ENCODE measurements at regions not wholly inside any gene's neighbourhood (a gene's known extent, or its start where the extent isn't known, plus 50 kb on each side); places are given as distances from the start of the nearest gene placed in this dataset.

DNA sequence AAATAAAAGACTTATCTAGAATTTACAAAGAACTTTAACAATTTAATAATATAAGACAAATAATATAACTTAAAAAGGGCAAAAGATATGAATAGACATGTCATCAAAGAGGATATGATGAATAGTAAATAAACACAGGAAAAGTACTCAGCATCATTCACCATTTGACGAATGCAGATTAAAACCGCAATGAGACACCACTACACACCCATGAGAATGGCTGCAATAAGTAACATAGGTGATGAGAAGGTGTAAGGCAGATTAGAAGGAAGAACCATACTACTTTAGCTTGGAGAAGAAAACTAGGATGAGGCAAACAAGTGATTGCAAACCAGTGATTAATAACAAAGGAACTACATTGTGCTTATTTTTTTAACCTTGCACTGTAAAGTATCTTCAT is 152.0 kb downstream of the CYRIA start:
- no peaks in the 10 kb centered on the region for H3K79me2 ChIP-seq (ENCODE audit: insufficient read depth)
- ChIA-PET CTCF (interaction anchor here (1.2 to 13.9 kb wide), 9 partner anchors 9 to 877 kb away, joined by 3 to 236 read pairs (median 7); partner anchors contain the start of gene MYCN), POLR2A (no interaction called here)
- no peaks in the 10 kb centered on the region for H3K36me3 ChIP-seq (replicated peaks in 1 of 2; ENCODE audit: control insufficient read depth in 1 of 2, insufficient read depth in 2 of 2, low read length in 1 of 2)
- H3K9me2 ChIP-seq = no peaks in the 10 kb centered on the region
- H2AFZ ChIP-seq (ENCODE audit: low read depth) = no peak overlapping the region
- no peaks in the 10 kb centered on the region for H3K27me3 ChIP-seq (ENCODE audit: insufficient read depth)
- no peak for TF ChIP-seq POLR2AphosphoS5 (IDR thresholded peaks at IDR 0.05; ENCODE audit: low read depth, low read length)
- TF ChIP-seq, protein P1, sequence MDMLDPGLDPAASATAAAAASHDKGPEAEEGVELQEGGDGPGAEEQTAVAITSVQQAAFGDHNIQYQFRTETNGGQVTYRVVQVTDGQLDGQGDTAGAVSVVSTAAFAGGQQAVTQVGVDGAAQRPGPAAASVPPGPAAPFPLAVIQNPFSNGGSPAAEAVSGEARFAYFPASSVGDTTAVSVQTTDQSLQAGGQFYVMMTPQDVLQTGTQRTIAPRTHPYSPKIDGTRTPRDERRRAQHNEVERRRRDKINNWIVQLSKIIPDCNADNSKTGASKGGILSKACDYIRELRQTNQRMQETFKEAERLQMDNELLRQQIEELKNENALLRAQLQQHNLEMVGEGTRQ (IDR thresholded peaks at IDR 0.05; ENCODE audit: borderline replicate concordance, low read depth, low read length) = no peak
- H3K4me2 ChIP-seq = no peak overlapping the region
- H3F3A ChIP-seq (replicated peaks; ENCODE audit: insufficient read depth) = no peaks in the 10 kb centered on the region
- no peaks in the 10 kb centered on the region for H4K20me1 ChIP-seq (ENCODE audit: insufficient read depth)
- peaks cover 0 to under 1% of the 10 kb centered on the region in 2 experiments; a peak in 1 of 4 replicates for H3K4me1 ChIP-seq (ENCODE audit: control insufficient read depth in 1 of 2, insufficient read depth in 2 of 2, low read depth in 1 of 2, low read length in 1 of 2)
- no peak overlapping the region for H3K9ac ChIP-seq
- 43% methylated on average over 2 of the region's 2 CpGs for WGBS (ENCODE audit: low lambda C conversion rate)
- no peak overlapping the region for H3K4me3 ChIP-seq (ENCODE audit: low read depth in 2 of 2, low read length in 1 of 2)
- DNase-seq = no peak
- H3K27ac ChIP-seq (ENCODE audit: low read depth in 2 of 2, low read length in 1 of 2) = no peak overlapping the region
- H3K9me3 ChIP-seq = no peaks in the 10 kb centered on the region

GRCh38 chr2:16511041-16511440 is 154.6 kb downstream of the CYRIA start:
- POLR2A ChIA-PET = no interaction called here
- peaks cover 0 to 21% of the 10 kb centered on the region in 2 experiments; a peak in 1 of 4 replicates for H3K4me1 ChIP-seq (ENCODE audit: control insufficient read depth in 1 of 2, insufficient read depth in 2 of 2, low read depth in 1 of 2, low read length in 1 of 2)
- no peak overlapping the region for H2AFZ ChIP-seq (ENCODE audit: low read depth)
- no peak overlapping the region for H3K27ac ChIP-seq (ENCODE audit: low read depth in 2 of 2, low read length in 1 of 2)
- no peaks in the 10 kb centered on the region for H3K36me3 ChIP-seq (replicated peaks in 1 of 2; ENCODE audit: control insufficient read depth in 1 of 2, insufficient read depth in 2 of 2, low read length in 1 of 2)
- H3K79me2 ChIP-seq (ENCODE audit: insufficient read depth) = no peaks in the 10 kb centered on the region
- no peaks in the 10 kb centered on the region for H3K9me3 ChIP-seq
- CTCF ChIA-PET = interaction anchor here (0.9 to 13.9 kb wide), 9 partner anchors 15 to 907 kb away, joined by 3 to 236 read pairs (median 4); partner anchors contain the start of gene MYCN
- H3K4me2 ChIP-seq = no peak overlapping the region
- H4K20me1 ChIP-seq (ENCODE audit: insufficient read depth) = no peaks in the 10 kb centered on the region
- WGBS (ENCODE audit: low lambda C conversion rate) = 19% methylated on average over 4 of the region's 4 CpGs
- H3F3A ChIP-seq (replicated peaks; ENCODE audit: insufficient read depth) = no peaks in the 10 kb centered on the region
- DNase-seq = no peak
- no peaks in the 10 kb centered on the region for H3K9me2 ChIP-seq
- H3K9ac ChIP-seq = no peak overlapping the region
- TF ChIP-seq, protein P2, sequence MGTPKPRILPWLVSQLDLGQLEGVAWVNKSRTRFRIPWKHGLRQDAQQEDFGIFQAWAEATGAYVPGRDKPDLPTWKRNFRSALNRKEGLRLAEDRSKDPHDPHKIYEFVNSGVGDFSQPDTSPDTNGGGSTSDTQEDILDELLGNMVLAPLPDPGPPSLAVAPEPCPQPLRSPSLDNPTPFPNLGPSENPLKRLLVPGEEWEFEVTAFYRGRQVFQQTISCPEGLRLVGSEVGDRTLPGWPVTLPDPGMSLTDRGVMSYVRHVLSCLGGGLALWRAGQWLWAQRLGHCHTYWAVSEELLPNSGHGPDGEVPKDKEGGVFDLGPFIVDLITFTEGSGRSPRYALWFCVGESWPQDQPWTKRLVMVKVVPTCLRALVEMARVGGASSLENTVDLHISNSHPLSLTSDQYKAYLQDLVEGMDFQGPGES (IDR thresholded peaks at IDR 0.05; ENCODE audit: low read depth, low read length) = no peak
- TF ChIP-seq ELF1 (IDR thresholded peaks at IDR 0.05) = no peak
- H3K27me3 ChIP-seq (ENCODE audit: insufficient read depth) = no peaks in the 10 kb centered on the region
- no peak overlapping the region for H3K4me3 ChIP-seq (ENCODE audit: low read depth in 2 of 2, low read length in 1 of 2)

DNA sequence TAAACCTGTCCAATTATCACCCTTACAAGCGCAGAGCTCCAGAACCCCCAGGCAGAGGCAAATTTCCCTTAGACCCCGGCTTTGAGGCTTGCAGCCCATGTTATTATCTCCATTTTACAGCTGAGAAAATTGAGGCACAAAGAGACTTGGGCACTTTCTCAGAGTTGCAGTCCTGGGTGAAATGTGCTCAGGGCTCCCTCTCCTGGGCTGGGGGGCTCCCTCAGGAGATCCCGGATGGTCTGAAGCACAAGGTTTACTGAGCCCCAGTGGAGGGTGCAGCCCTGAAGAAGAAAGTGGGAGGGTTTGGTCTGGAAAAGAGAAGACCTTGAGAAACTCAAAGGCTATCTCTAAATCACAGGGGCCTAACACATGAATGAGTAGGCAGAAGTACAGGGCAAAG is 156.6 kb downstream of the CYRIA start:
- no peaks in the 10 kb centered on the region for H3K79me2 ChIP-seq (ENCODE audit: insufficient read depth)
- WGBS (ENCODE audit: low lambda C conversion rate) = 26% methylated on average over 3 of the region's 3 CpGs
- H2AFZ ChIP-seq (ENCODE audit: low read depth) = no peak overlapping the region
- H3K9me3 ChIP-seq = no peaks in the 10 kb centered on the region
- no peak overlapping the region for H3K9ac ChIP-seq
- H3K4me3 ChIP-seq (ENCODE audit: low read depth in 2 of 2, low read length in 1 of 2) = no peak overlapping the region
- no peaks in the 10 kb centered on the region for H3F3A ChIP-seq (replicated peaks; ENCODE audit: insufficient read depth)
- H4K20me1 ChIP-seq (ENCODE audit: insufficient read depth) = no peaks in the 10 kb centered on the region
- H3K9me2 ChIP-seq = no peaks in the 10 kb centered on the region
- POLR2A ChIA-PET = interaction anchor here (0.9 kb wide), 1 partner anchor 13 kb away, joined by 3 read pairs; no protein-coding TSS in a partner anchor
- CTCF ChIA-PET = interaction anchor here (0.6 to 13.9 kb wide), 39 partner anchors 9 to 878 kb away, joined by 3 to 236 read pairs (median 4); partner anchors contain the start of gene MYCN
- no peaks in the 10 kb centered on the region for H3K36me3 ChIP-seq (replicated peaks in 1 of 2; ENCODE audit: control insufficient read depth in 1 of 2, insufficient read depth in 2 of 2, low read length in 1 of 2)
- H3K4me2 ChIP-seq = no peak overlapping the region
- DNase-seq = no peak
- peaks cover 0 to 23% of the 10 kb centered on the region in 2 experiments; a peak in 1 of 4 replicates for H3K4me1 ChIP-seq (ENCODE audit: control insufficient read depth in 1 of 2, insufficient read depth in 2 of 2, low read depth in 1 of 2, low read length in 1 of 2)
- H3K27ac ChIP-seq (ENCODE audit: low read depth in 2 of 2, low read length in 1 of 2) = no peak overlapping the region
- no peaks in the 10 kb centered on the region for H3K27me3 ChIP-seq (ENCODE audit: insufficient read depth)
- no peak for TF ChIP-seq POLR2AphosphoS5 (IDR thresholded peaks at IDR 0.05; ENCODE audit: low read depth, low read length)
- no peak for TF ChIP-seq FOXM1 (IDR thresholded peaks at IDR 0.05; ENCODE audit: low read depth)
- TF ChIP-seq EZH2phosphoT487 (IDR thresholded peaks at IDR 0.05; ENCODE audit: borderline replicate concordance, low read depth) = no peak
- TF ChIP-seq JUND (IDR thresholded peaks at IDR 0.05) = no peak
- TF ChIP-seq, protein P1 (IDR thresholded peaks at IDR 0.05; ENCODE audit: borderline replicate concordance, low read depth, low read length) = no peak
- TF ChIP-seq SMC3 (IDR thresholded peaks at IDR 0.05; ENCODE audit: low read depth, low read length) = no peak
- TF ChIP-seq FOSL2 (IDR thresholded peaks at IDR 0.05; ENCODE audit: borderline replicate concordance, low read depth) = no peak
- no peak for TF ChIP-seq TCF12 (IDR thresholded peaks at IDR 0.05)
- TF ChIP-seq NFIC (IDR thresholded peaks at IDR 0.05; ENCODE audit: borderline replicate concordance) = no peak
- no peak for TF ChIP-seq TAF1 (IDR thresholded peaks at IDR 0.05; ENCODE audit: borderline replicate concordance, low read depth, low read length)
- TF ChIP-seq, protein P3, sequence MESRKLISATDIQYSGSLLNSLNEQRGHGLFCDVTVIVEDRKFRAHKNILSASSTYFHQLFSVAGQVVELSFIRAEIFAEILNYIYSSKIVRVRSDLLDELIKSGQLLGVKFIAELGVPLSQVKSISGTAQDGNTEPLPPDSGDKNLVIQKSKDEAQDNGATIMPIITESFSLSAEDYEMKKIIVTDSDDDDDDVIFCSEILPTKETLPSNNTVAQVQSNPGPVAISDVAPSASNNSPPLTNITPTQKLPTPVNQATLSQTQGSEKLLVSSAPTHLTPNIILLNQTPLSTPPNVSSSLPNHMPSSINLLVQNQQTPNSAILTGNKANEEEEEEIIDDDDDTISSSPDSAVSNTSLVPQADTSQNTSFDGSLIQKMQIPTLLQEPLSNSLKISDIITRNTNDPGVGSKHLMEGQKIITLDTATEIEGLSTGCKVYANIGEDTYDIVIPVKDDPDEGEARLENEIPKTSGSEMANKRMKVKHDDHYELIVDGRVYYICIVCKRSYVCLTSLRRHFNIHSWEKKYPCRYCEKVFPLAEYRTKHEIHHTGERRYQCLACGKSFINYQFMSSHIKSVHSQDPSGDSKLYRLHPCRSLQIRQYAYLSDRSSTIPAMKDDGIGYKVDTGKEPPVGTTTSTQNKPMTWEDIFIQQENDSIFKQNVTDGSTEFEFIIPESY (IDR thresholded peaks at IDR 0.05; ENCODE audit: borderline replicate concordance, low read depth) = no peak
- TF ChIP-seq, protein P4, sequence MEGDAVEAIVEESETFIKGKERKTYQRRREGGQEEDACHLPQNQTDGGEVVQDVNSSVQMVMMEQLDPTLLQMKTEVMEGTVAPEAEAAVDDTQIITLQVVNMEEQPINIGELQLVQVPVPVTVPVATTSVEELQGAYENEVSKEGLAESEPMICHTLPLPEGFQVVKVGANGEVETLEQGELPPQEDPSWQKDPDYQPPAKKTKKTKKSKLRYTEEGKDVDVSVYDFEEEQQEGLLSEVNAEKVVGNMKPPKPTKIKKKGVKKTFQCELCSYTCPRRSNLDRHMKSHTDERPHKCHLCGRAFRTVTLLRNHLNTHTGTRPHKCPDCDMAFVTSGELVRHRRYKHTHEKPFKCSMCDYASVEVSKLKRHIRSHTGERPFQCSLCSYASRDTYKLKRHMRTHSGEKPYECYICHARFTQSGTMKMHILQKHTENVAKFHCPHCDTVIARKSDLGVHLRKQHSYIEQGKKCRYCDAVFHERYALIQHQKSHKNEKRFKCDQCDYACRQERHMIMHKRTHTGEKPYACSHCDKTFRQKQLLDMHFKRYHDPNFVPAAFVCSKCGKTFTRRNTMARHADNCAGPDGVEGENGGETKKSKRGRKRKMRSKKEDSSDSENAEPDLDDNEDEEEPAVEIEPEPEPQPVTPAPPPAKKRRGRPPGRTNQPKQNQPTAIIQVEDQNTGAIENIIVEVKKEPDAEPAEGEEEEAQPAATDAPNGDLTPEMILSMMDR (IDR thresholded peaks at IDR 0.05) = no peak
